Neural progenitor cell (in vitro differentiated cells): ENCODE measurements at regions not wholly inside any gene's neighbourhood (a gene's known extent, or its start where the extent isn't known, plus 50 kb on each side); places are given as distances from the start of the nearest gene placed in this dataset.
A peak's percentile ranks its signal among the peaks of the same experiment; 100 is the strongest.

Experiments used
- DNase-seq: peaks from one replicate; pipeline ENCODE4 v3.0.0-alpha.2; 2016; ENCODE audit warnings: low spot score
- H2AFZ ChIP-seq: fragments of 200-600 bp; sonication (generic); replicated peaks from 2 replicates; pipeline ENCODE4 v1.6.1; 2016; ENCODE audit warnings: antibody characterized with exemption
- H3F3A ChIP-seq: fragments of 200-600 bp; sonication (generic); 2 replicates; pipeline ENCODE4 v1.6.1; 2016; ENCODE audit warnings: antibody characterized with exemption, low read depth
- H3K27ac ChIP-seq: fragments of 200-600 bp; sonication (generic); 2 replicates; pipeline ENCODE4 v1.5.1; 2016; ENCODE audit warnings: mild to moderate bottlenecking
- H3K27me3 ChIP-seq: fragments of 200-600 bp; sonication (generic); 2 replicates; pipeline ENCODE4 v1.6.1; 2016; ENCODE audit warnings: mild to moderate bottlenecking, moderate library complexity
- H3K36me3 ChIP-seq: fragments of 200-600 bp; sonication (generic); 2 replicates; pipeline ENCODE4 v1.5.1; 2016
- H3K4me1 ChIP-seq: fragments of 200-600 bp; sonication (generic); 2 replicates; pipeline ENCODE4 v1.6.1; 2016; ENCODE audit warnings: mixed run types
- H3K4me2 ChIP-seq: fragments of 200-600 bp; sonication (generic); 2 replicates; pipeline ENCODE4 v1.6.1; 2016
- H3K4me3 ChIP-seq: fragments of 200-600 bp; sonication (generic); 2 replicates; pipeline ENCODE4 v1.5.1; 2016
- H3K79me2 ChIP-seq: fragments of 200-600 bp; sonication (generic); 2 replicates; pipeline ENCODE4 v1.6.1; 2016; ENCODE audit warnings: low read depth
- H3K9ac ChIP-seq: fragments of 200-600 bp; sonication (generic); 2 replicates; pipeline ENCODE4 v1.6.1; 2016
- H3K9me3 ChIP-seq: fragments of 200-600 bp; sonication (generic); 2 replicates; pipeline ENCODE4 v1.5.1; 2016; ENCODE audit warnings: low read depth
- H4K20me1 ChIP-seq: fragments of 200-600 bp; sonication (generic); 2 replicates; pipeline ENCODE4 v1.6.1; 2016; ENCODE audit warnings: low read depth
- H3K27ac Mint-ChIP-seq: 3 replicates; pipeline ENCODE4 v1.8.0; 2021; ENCODE audit warnings: mixed read lengths
- H3K27me3 Mint-ChIP-seq: 2 replicates; pipeline ENCODE4 v1.8.0; 2022; ENCODE audit warnings: low read depth, mild to moderate bottlenecking, inconsistent platforms, moderate library complexity, mixed read lengths; ENCODE audit not compliant: insufficient read depth
- H3K36me3 Mint-ChIP-seq: 3 replicates; pipeline ENCODE4 v1.8.0; 2021; ENCODE audit warnings: mixed read lengths
- H3K4me1 Mint-ChIP-seq: 3 replicates; pipeline ENCODE4 v1.8.0; 2021; ENCODE audit warnings: mixed read lengths
- H3K4me3 Mint-ChIP-seq: 3 replicates; pipeline ENCODE4 v1.8.0; 2021; ENCODE audit warnings: mild to moderate bottlenecking, moderate library complexity, mixed read lengths
- H3K9me3 Mint-ChIP-seq: 3 replicates; pipeline ENCODE4 v1.8.0; 2020; ENCODE audit warnings: mixed read lengths
- EZH2 ChIP-seq: fragments of 200-600 bp; sonication (generic); IDR thresholded peaks from 2 replicates; pipeline ENCODE4 v1.6.1; 2017; ENCODE audit warnings: antibody characterized with exemption, mild to moderate bottlenecking, moderate library complexity
- EZH2phosphoT487 ChIP-seq: fragments of 200-600 bp; sonication (generic); IDR thresholded peaks from 2 replicates; pipeline ENCODE4 v1.6.1; 2017; ENCODE audit warnings: antibody characterized with exemption
- TF ChIP-seq, protein P1 (sequence below): fragments of 200-600 bp; sonication (generic); IDR thresholded peaks from 2 replicates; pipeline ENCODE4 v1.5.1; 2017; ENCODE audit warnings: antibody characterized with exemption, mild to moderate bottlenecking

DNA sequence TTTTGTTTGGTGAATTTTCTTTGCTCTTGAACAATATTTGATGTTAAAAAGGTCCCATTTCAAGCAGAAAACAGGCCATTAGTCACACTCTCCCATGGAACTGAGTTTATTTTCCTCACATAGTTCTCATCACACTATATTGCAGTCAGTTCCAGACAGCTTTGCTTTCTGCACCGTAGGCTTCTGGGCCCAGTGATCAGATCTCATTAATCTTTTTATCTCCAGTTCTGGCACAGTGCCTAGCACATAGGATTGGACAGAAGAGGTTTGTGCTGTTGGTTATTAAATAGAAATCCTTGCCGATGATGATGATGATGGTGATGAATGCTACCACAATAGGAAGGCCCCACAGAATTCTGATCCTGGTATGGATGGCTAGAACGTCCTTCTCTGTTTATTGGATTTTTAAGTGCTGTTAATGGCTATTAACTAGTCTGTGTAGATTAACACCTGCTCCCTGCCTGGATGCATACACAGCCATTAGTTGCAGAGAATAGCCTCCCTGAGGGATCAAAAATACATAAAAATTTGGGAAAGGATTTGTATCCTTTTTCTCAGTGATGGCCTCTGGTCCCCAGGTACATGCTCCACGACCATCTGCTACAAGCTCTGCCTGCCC, 52.0 kb upstream of the NTRK2 start:
- H3K79me2 ChIP-seq: no peaks in the 10 kb centered on the region
- H3K27me3 Mint-ChIP-seq: no peaks in the 10 kb centered on the region
- TF ChIP-seq, protein P1, sequence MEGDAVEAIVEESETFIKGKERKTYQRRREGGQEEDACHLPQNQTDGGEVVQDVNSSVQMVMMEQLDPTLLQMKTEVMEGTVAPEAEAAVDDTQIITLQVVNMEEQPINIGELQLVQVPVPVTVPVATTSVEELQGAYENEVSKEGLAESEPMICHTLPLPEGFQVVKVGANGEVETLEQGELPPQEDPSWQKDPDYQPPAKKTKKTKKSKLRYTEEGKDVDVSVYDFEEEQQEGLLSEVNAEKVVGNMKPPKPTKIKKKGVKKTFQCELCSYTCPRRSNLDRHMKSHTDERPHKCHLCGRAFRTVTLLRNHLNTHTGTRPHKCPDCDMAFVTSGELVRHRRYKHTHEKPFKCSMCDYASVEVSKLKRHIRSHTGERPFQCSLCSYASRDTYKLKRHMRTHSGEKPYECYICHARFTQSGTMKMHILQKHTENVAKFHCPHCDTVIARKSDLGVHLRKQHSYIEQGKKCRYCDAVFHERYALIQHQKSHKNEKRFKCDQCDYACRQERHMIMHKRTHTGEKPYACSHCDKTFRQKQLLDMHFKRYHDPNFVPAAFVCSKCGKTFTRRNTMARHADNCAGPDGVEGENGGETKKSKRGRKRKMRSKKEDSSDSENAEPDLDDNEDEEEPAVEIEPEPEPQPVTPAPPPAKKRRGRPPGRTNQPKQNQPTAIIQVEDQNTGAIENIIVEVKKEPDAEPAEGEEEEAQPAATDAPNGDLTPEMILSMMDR: no peak
- TF ChIP-seq EZH2 (no peak), EZH2phosphoT487 (no peak)
- no peak overlapping the region for H3K4me3 ChIP-seq
- H3K4me2 ChIP-seq: no peak overlapping the region
- no peaks in the 10 kb centered on the region for H3K36me3 Mint-ChIP-seq
- H2AFZ ChIP-seq: peak overlapping the region; percentile 38
- no peak overlapping the region for H3K4me3 Mint-ChIP-seq
- no peak overlapping the region for H3K9ac ChIP-seq
- no peaks in the 10 kb centered on the region for H3K9me3 ChIP-seq
- H3K9me3 Mint-ChIP-seq: no peaks in the 10 kb centered on the region
- no peaks in the 10 kb centered on the region for H3K36me3 ChIP-seq
- no peaks in the 10 kb centered on the region for H4K20me1 ChIP-seq
- no peak for DNase-seq
- no peaks in the 10 kb centered on the region for H3F3A ChIP-seq
- peaks cover 7% of the 10 kb centered on the region for H3K4me1 ChIP-seq
- H3K27ac ChIP-seq: no peak overlapping the region
- H3K4me1 Mint-ChIP-seq: peaks cover 24% of the 10 kb centered on the region
- H3K27me3 ChIP-seq: no peaks in the 10 kb centered on the region
- H3K27ac Mint-ChIP-seq: peak overlapping the region; percentile 41
